HUES6 (cell line): ENCODE measurements at regions not wholly inside any gene's neighbourhood (a gene's known extent, or its start where the extent isn't known, plus 50 kb on each side); places are given as distances from the start of the nearest gene placed in this dataset.
A peak's percentile ranks its signal among the peaks of the same experiment; 100 is the strongest.

Experiments
- H3K27ac ChIP-seq: 2 replicates; pipeline ENCODE4 v1.7.0; 2013; ENCODE audit warnings: low read depth, mild to moderate bottlenecking, low read length, inconsistent platforms
- H3K27me3 ChIP-seq: 2 replicates; pipeline ENCODE4 v1.6.1; 2013; ENCODE audit warnings: low read length; ENCODE audit not compliant: control insufficient read depth, insufficient read depth
- H3K36me3 ChIP-seq: 2 replicates; pipeline ENCODE4 v1.6.1; 2013; ENCODE audit warnings: low read length; ENCODE audit not compliant: control insufficient read depth, insufficient read depth
- H3K4me1 ChIP-seq: 2 replicates; pipeline ENCODE4 v1.6.1; 2013; ENCODE audit warnings: low read length; ENCODE audit not compliant: control insufficient read depth, insufficient read depth
- H3K4me3 ChIP-seq: 2 replicates; pipeline ENCODE4 v1.5.1; 2013; ENCODE audit warnings: low read depth, low read length
- H3K9ac ChIP-seq: one replicate; pipeline ENCODE4 v1.6.1; 2013; ENCODE audit warnings: mild to moderate bottlenecking, low read length
- H3K9me3 ChIP-seq: 2 replicates; pipeline ENCODE4 v1.6.1; 2013; ENCODE audit warnings: low read depth, low read length; ENCODE audit not compliant: control insufficient read depth, insufficient read depth

- Histone ChIP-seq H3K4me3 (no peak overlapping the region), H3K9me3 (peaks cover 4% of the 10 kb centered on the region; the same call in 1 of the 2 replicates), H3K4me1 (peaks cover 11% of the 10 kb centered on the region; the same call in 1 of the 2 replicates), H3K36me3 (no peaks in the 10 kb centered on the region), H3K9ac (no peak overlapping the region), H3K27me3 (no peaks in the 10 kb centered on the region), H3K27ac (no peak overlapping the region)
Measured at GRCh38 chr7:54877683-54878082, 118.7 kb upstream of the SEC61G start.

GRCh38 chr7:54878339-54878738, 119.3 kb upstream of the SEC61G start:
- Histone ChIP-seq H3K4me1 (peaks cover 11% of the 10 kb centered on the region; the same call in 1 of the 2 replicates), H3K9ac (no peak overlapping the region), H3K27ac (no peak overlapping the region), H3K4me3 (no peak overlapping the region), H3K27me3 (no peaks in the 10 kb centered on the region), H3K9me3 (peaks cover 4% of the 10 kb centered on the region; the same call in 1 of the 2 replicates), H3K36me3 (no peaks in the 10 kb centered on the region)

- H3K9ac ChIP-seq = no peak overlapping the region
- H3K27me3 ChIP-seq = no peaks in the 10 kb centered on the region
- H3K9me3 ChIP-seq = peaks cover 4% of the 10 kb centered on the region; the same call in 1 of the 2 replicates
- H3K4me1 ChIP-seq = peaks cover 11% of the 10 kb centered on the region; the same call in 1 of the 2 replicates
- H3K4me3 ChIP-seq = no peak overlapping the region
- H3K36me3 ChIP-seq = no peaks in the 10 kb centered on the region
- H3K27ac ChIP-seq = no peak overlapping the region
Measured at GRCh38 chr7:54879776-54880175, 120.8 kb upstream of the SEC61G start.

- peaks cover 4% of the 10 kb centered on the region; the same call in 1 of the 2 replicates for H3K9me3 ChIP-seq
- H3K9ac ChIP-seq = no peak overlapping the region
- no peak overlapping the region for H3K27ac ChIP-seq
- peaks cover 11% of the 10 kb centered on the region; the same call in 1 of the 2 replicates for H3K4me1 ChIP-seq
- no peak overlapping the region for H3K4me3 ChIP-seq
- no peaks in the 10 kb centered on the region for H3K36me3 ChIP-seq
- H3K27me3 ChIP-seq = no peaks in the 10 kb centered on the region
Measured at GRCh38 chr7:54880326-54880989, 121.4 kb upstream of the SEC61G start.

GRCh38 chr7:54881816-54882520, 123.0 kb upstream of the SEC61G start:
- Histone ChIP-seq H3K27me3 (no peaks in the 10 kb centered on the region), H3K36me3 (no peaks in the 10 kb centered on the region), H3K27ac (no peak overlapping the region), H3K4me1 (peaks cover 11% of the 10 kb centered on the region; the same call in 1 of the 2 replicates), H3K9ac (no peak overlapping the region), H3K4me3 (no peak overlapping the region), H3K9me3 (peaks cover 4% of the 10 kb centered on the region; the same call in 1 of the 2 replicates)

GRCh38 chr7:54882694-54883093, 123.7 kb upstream of the SEC61G start:
- H3K27ac ChIP-seq = no peak overlapping the region
- peaks cover 11% of the 10 kb centered on the region; the same call in 1 of the 2 replicates for H3K4me1 ChIP-seq
- H3K27me3 ChIP-seq = peaks cover 1% of the 10 kb centered on the region; the same call in 1 of the 2 replicates

GRCh38 chr7:54883576-54883975, 124.6 kb upstream of the SEC61G start:
- Histone ChIP-seq H3K27me3 (peaks cover 10% of the 10 kb centered on the region), H3K36me3 (no peaks in the 10 kb centered on the region), H3K4me3 (no peak overlapping the region), H3K27ac (no peak overlapping the region), H3K9ac (no peak overlapping the region), H3K9me3 (peaks cover 4% of the 10 kb centered on the region; the same call in 1 of the 2 replicates), H3K4me1 (peaks cover 14% of the 10 kb centered on the region; the same call in 1 of the 2 replicates)

More at GRCh38 chr7:54882694-54883093, 123.7 kb upstream of the SEC61G start:
- no peak overlapping the region for H3K9ac ChIP-seq
- peaks cover 4% of the 10 kb centered on the region; the same call in 1 of the 2 replicates for H3K9me3 ChIP-seq
- no peaks in the 10 kb centered on the region for H3K36me3 ChIP-seq
- H3K4me3 ChIP-seq = no peak overlapping the region

GRCh38 chr7:54885285-54885684, 126.3 kb upstream of the SEC61G start:
- Histone ChIP-seq H3K27me3 (peaks cover 15% of the 10 kb centered on the region), H3K4me1 (peaks cover 14% of the 10 kb centered on the region; the same call in 1 of the 2 replicates), H3K27ac (no peak overlapping the region), H3K9ac (no peak overlapping the region), H3K9me3 (no peaks in the 10 kb centered on the region), H3K4me3 (no peak overlapping the region), H3K36me3 (no peaks in the 10 kb centered on the region)

GRCh38 chr7:54888067-54888733, 129.2 kb upstream of the SEC61G start:
- Histone ChIP-seq H3K9ac (peak overlapping the region; percentile 21), H3K4me3 (peak overlapping the region; percentile 59), H3K9me3 (no peaks in the 10 kb centered on the region), H3K27ac (no peak overlapping the region), H3K36me3 (no peaks in the 10 kb centered on the region), H3K27me3 (peaks cover 15% of the 10 kb centered on the region), H3K4me1 (0 out of 2 replicates have a peak, but pooled peaks cover 3% of the 10 kb centered on the region)

GRCh38 chr7:54888734-54889082, 129.7 kb upstream of the SEC61G start:
- Histone ChIP-seq H3K9me3 (no peaks in the 10 kb centered on the region), H3K9ac (peak overlapping the region; percentile 21), H3K27me3 (peaks cover 15% of the 10 kb centered on the region), H3K27ac (no peak overlapping the region), H3K4me3 (peak overlapping the region; percentile 59), H3K4me1 (0 out of 2 replicates have a peak, but pooled peaks cover 3% of the 10 kb centered on the region), H3K36me3 (no peaks in the 10 kb centered on the region)
